HUES48 (cell line): ENCODE measurements at regions not wholly inside any gene's neighbourhood (a gene's known extent, or its start where the extent isn't known, plus 50 kb on each side); places are given as distances from the start of the nearest gene placed in this dataset.

Experiments used
- H3K27ac ChIP-seq: one replicate; pipeline ENCODE4 v1.7.0; 2013; ENCODE audit warnings: low read depth, low read length, inconsistent platforms
- H3K27me3 ChIP-seq: 2 replicates; pipeline ENCODE4 v1.6.1; 2013; ENCODE audit warnings: mild to moderate bottlenecking, low read length; ENCODE audit not compliant: control insufficient read depth, insufficient read depth
- H3K36me3 ChIP-seq: 2 replicates; pipeline ENCODE4 v1.6.1; 2013; ENCODE audit warnings: low read length; ENCODE audit not compliant: control insufficient read depth, insufficient read depth
- H3K4me1 ChIP-seq: 2 replicates; pipeline ENCODE4 v1.6.1; 2013; ENCODE audit warnings: mild to moderate bottlenecking, low read length; ENCODE audit not compliant: control insufficient read depth, insufficient read depth
- H3K4me3 ChIP-seq: 2 replicates; pipeline ENCODE4 v1.5.1; 2013; ENCODE audit warnings: mild to moderate bottlenecking, low read depth, low read length
- H3K9ac ChIP-seq: 2 replicates; pipeline ENCODE4 v1.6.1; 2013; ENCODE audit warnings: mild to moderate bottlenecking, low read depth, low read length, moderate library complexity
- H3K9me3 ChIP-seq: 2 replicates; pipeline ENCODE4 v1.6.1; 2013; ENCODE audit warnings: low read length; ENCODE audit not compliant: control insufficient read depth, insufficient read depth

- Histone ChIP-seq H3K4me1 (no peaks in the 10 kb centered on the region), H3K4me3 (no peak overlapping the region), H3K27ac (no peak overlapping the region), H3K36me3 (no peaks in the 10 kb centered on the region), H3K27me3 (no peaks in the 10 kb centered on the region; the same call in 1 of the 2 replicates), H3K9me3 (no peaks in the 10 kb centered on the region), H3K9ac (no peak overlapping the region)
Observed at GRCh38 chr10:50936335-50936734, 50.9 kb upstream of the A1CF start.

- Histone ChIP-seq H3K9ac (no peak overlapping the region), H3K9me3 (no peaks in the 10 kb centered on the region), H3K27ac (no peak overlapping the region), H3K36me3 (no peaks in the 10 kb centered on the region), H3K4me1 (no peaks in the 10 kb centered on the region), H3K27me3 (no peaks in the 10 kb centered on the region; the same call in 1 of the 2 replicates), H3K4me3 (no peak overlapping the region)
Observed at GRCh38 chr10:50937230-50937907, 51.9 kb upstream of the A1CF start.

GRCh38 chr10:50941629-50942028, 56.2 kb upstream of the A1CF start:
- H3K9ac ChIP-seq = no peak overlapping the region
- H3K27me3 ChIP-seq = no peaks in the 10 kb centered on the region
- no peak overlapping the region for H3K4me3 ChIP-seq
- H3K9me3 ChIP-seq = no peaks in the 10 kb centered on the region
- H3K27ac ChIP-seq = no peak overlapping the region
- H3K4me1 ChIP-seq = no peaks in the 10 kb centered on the region
- H3K36me3 ChIP-seq = no peaks in the 10 kb centered on the region

- H3K4me1 ChIP-seq = 0 out of 2 replicates have a peak, but pooled peaks cover 4% of the 10 kb centered on the region
- H3K27ac ChIP-seq = no peak overlapping the region
- H3K9ac ChIP-seq = no peak overlapping the region
- no peaks in the 10 kb centered on the region for H3K9me3 ChIP-seq
- no peaks in the 10 kb centered on the region for H3K27me3 ChIP-seq
- no peak overlapping the region for H3K4me3 ChIP-seq
- H3K36me3 ChIP-seq = no peaks in the 10 kb centered on the region
Observed at GRCh38 chr10:50946991-50947781, 61.8 kb upstream of the A1CF start.

- 0 out of 2 replicates have a peak, but pooled peaks cover 4% of the 10 kb centered on the region for H3K4me1 ChIP-seq
- H3K4me3 ChIP-seq = no peak overlapping the region
- H3K36me3 ChIP-seq = no peaks in the 10 kb centered on the region
- H3K27ac ChIP-seq = no peak overlapping the region
- no peak overlapping the region for H3K9ac ChIP-seq
- no peaks in the 10 kb centered on the region for H3K9me3 ChIP-seq
- no peaks in the 10 kb centered on the region for H3K27me3 ChIP-seq
Observed at GRCh38 chr10:50951365-50951764, 65.9 kb upstream of the A1CF start.

- H3K4me1 ChIP-seq = no peaks in the 10 kb centered on the region
- H3K4me3 ChIP-seq = no peak overlapping the region
- no peaks in the 10 kb centered on the region for H3K36me3 ChIP-seq
- no peak overlapping the region for H3K9ac ChIP-seq
- 0 out of 2 replicates have a peak, but pooled peaks cover 6% of the 10 kb centered on the region for H3K9me3 ChIP-seq
- H3K27ac ChIP-seq = no peak overlapping the region
- no peaks in the 10 kb centered on the region for H3K27me3 ChIP-seq
Observed at GRCh38 chr10:50961297-50961696, 75.9 kb upstream of the A1CF start.

- H3K27me3 ChIP-seq = no peaks in the 10 kb centered on the region
- H3K9me3 ChIP-seq = 0 out of 2 replicates have a peak, but pooled peaks cover 6% of the 10 kb centered on the region
- no peak overlapping the region for H3K27ac ChIP-seq
- no peak overlapping the region for H3K4me3 ChIP-seq
- no peak overlapping the region for H3K9ac ChIP-seq
- no peaks in the 10 kb centered on the region for H3K4me1 ChIP-seq
- no peaks in the 10 kb centered on the region for H3K36me3 ChIP-seq
Observed at GRCh38 chr10:50963063-50963462, 77.6 kb upstream of the A1CF start.

- H3K27ac ChIP-seq = no peak overlapping the region
- H3K27me3 ChIP-seq = no peaks in the 10 kb centered on the region
- H3K4me1 ChIP-seq = no peaks in the 10 kb centered on the region
- no peak overlapping the region for H3K9ac ChIP-seq
- H3K4me3 ChIP-seq = no peak overlapping the region
- no peaks in the 10 kb centered on the region for H3K36me3 ChIP-seq
- H3K9me3 ChIP-seq = 0 out of 2 replicates have a peak, but pooled peaks cover 1% of the 10 kb centered on the region
Observed at GRCh38 chr10:50968386-50969091, 83.1 kb upstream of the A1CF start.

GRCh38 chr10:50972591-50972990, 87.2 kb upstream of the A1CF start:
- Histone ChIP-seq H3K36me3 (no peaks in the 10 kb centered on the region), H3K4me3 (no peak overlapping the region), H3K9me3 (no peaks in the 10 kb centered on the region), H3K27ac (no peak overlapping the region), H3K4me1 (no peaks in the 10 kb centered on the region), H3K9ac (no peak overlapping the region), H3K27me3 (no peaks in the 10 kb centered on the region)

- no peak overlapping the region for H3K9ac ChIP-seq
Observed at GRCh38 chr10:50981385-50981784, 92.9 kb upstream of the PRKG1 start.

GRCh38 chr10:50981904-50982303, 92.4 kb upstream of the PRKG1 start:
- no peaks in the 10 kb centered on the region for H3K9me3 ChIP-seq
- H3K36me3 ChIP-seq = no peaks in the 10 kb centered on the region
- H3K9ac ChIP-seq = no peak overlapping the region
- no peak overlapping the region for H3K4me3 ChIP-seq
- no peaks in the 10 kb centered on the region for H3K27me3 ChIP-seq
- H3K27ac ChIP-seq = no peak overlapping the region
- H3K4me1 ChIP-seq = no peaks in the 10 kb centered on the region

More at GRCh38 chr10:50981385-50981784, 92.9 kb upstream of the PRKG1 start:
- H3K4me3 ChIP-seq = no peak overlapping the region
- no peaks in the 10 kb centered on the region for H3K9me3 ChIP-seq
- no peaks in the 10 kb centered on the region for H3K27me3 ChIP-seq
- no peaks in the 10 kb centered on the region for H3K36me3 ChIP-seq
- H3K27ac ChIP-seq = no peak overlapping the region
- H3K4me1 ChIP-seq = no peaks in the 10 kb centered on the region
